ENCODE measurements at regions not wholly inside any gene's neighbourhood (a gene's known extent, or its start where the extent isn't known, plus 50 kb on each side); places are given as distances from the start of the nearest gene placed in this dataset.

- H3K27ac ChIP-seq: no peak overlapping the region
- no peak for DNase-seq (ENCODE audit: low spot score)
- H3K4me3 ChIP-seq: no peak overlapping the region
- TF ChIP-seq CTCF (IDR thresholded peaks at IDR 0.05): no peak
Observed at GRCh38 chr4:30996841-30997240, 276.7 kb downstream of the PCDH7 start.

GRCh38 chr4:31005037-31005436, 284.9 kb downstream of the PCDH7 start:
- Histone ChIP-seq H3K27ac (no peak overlapping the region), H3K4me3 (no peak overlapping the region)
- TF ChIP-seq CTCF (IDR thresholded peaks at IDR 0.05): no peak
- DNase-seq (ENCODE audit: low spot score): no peak

- no peak overlapping the region for H3K4me3 ChIP-seq
- no peak for DNase-seq (ENCODE audit: low spot score)
- no peak for TF ChIP-seq CTCF (IDR thresholded peaks at IDR 0.05)
- no peak overlapping the region for H3K27ac ChIP-seq
Observed at GRCh38 chr4:31007858-31008257, 287.7 kb downstream of the PCDH7 start.

GRCh38 chr4:31009926-31010325, 289.8 kb downstream of the PCDH7 start:
- TF ChIP-seq CTCF (IDR thresholded peaks at IDR 0.05): no peak
- DNase-seq (ENCODE audit: low spot score): no peak
- no peak overlapping the region for H3K4me3 ChIP-seq

GRCh38 chr4:31015123-31015522, 295.0 kb downstream of the PCDH7 start:
- Histone ChIP-seq H3K27ac (no peak overlapping the region), H3K4me3 (no peak overlapping the region)
- no peak for DNase-seq (ENCODE audit: low spot score)
- TF ChIP-seq CTCF (IDR thresholded peaks at IDR 0.05): no peak

More at GRCh38 chr4:31009926-31010325, 289.8 kb downstream of the PCDH7 start:
- no peak overlapping the region for H3K27ac ChIP-seq

GRCh38 chr4:31016322-31017061, 296.3 kb downstream of the PCDH7 start:
- DNase-seq (ENCODE audit: low spot score): no peak
- H3K27ac ChIP-seq: no peak overlapping the region
- no peak for TF ChIP-seq CTCF (IDR thresholded peaks at IDR 0.05)
- no peak overlapping the region for H3K4me3 ChIP-seq

- no peak for TF ChIP-seq CTCF (IDR thresholded peaks at IDR 0.05)
- no peak overlapping the region for H3K27ac ChIP-seq
- no peak overlapping the region for H3K4me3 ChIP-seq
- DNase-seq (ENCODE audit: low spot score): no peak
Observed at GRCh38 chr4:31020363-31020762, 300.2 kb downstream of the PCDH7 start.
